ENCODE measurements at regions not wholly inside any gene's neighbourhood (a gene's known extent, or its start where the extent isn't known, plus 50 kb on each side); places are given as distances from the start of the nearest gene placed in this dataset.

- no peak for DNase-seq (ENCODE audit: low spot score)
- in situ Hi-C loops (cut with HindIII; ENCODE audit: low sequenced_read_pairs): no loop called here
Measured at GRCh38 chr20:60715172-60715571, 536.9 kb upstream of the CDH4 start.

GRCh38 chr20:60718743-60719480 is 533.1 kb upstream of the CDH4 start:
- DNase-seq (ENCODE audit: low spot score): no peak
- in situ Hi-C loops (cut with HindIII; ENCODE audit: low sequenced_read_pairs): no loop called here

- in situ Hi-C loops (cut with HindIII; ENCODE audit: low sequenced_read_pairs): no loop called here
- DNase-seq (ENCODE audit: low spot score): no peak
Measured at GRCh38 chr20:60725311-60725906, 526.7 kb upstream of the CDH4 start.

- in situ Hi-C loops (cut with HindIII; ENCODE audit: low sequenced_read_pairs): no loop called here
- no peak for DNase-seq (ENCODE audit: low spot score)
Measured at GRCh38 chr20:60727425-60727824, 524.6 kb upstream of the CDH4 start.

- in situ Hi-C loops (cut with HindIII; ENCODE audit: low sequenced_read_pairs): no loop called here
- DNase-seq (ENCODE audit: low spot score): no peak
Measured at GRCh38 chr20:60728705-60729104, 523.4 kb upstream of the CDH4 start.

GRCh38 chr20:60729135-60729900 is 522.7 kb upstream of the CDH4 start:
- in situ Hi-C loops (cut with HindIII; ENCODE audit: low sequenced_read_pairs): no loop called here

GRCh38 chr20:60732322-60732721 is 519.7 kb upstream of the CDH4 start:
- no peak for DNase-seq (ENCODE audit: low spot score)
- in situ Hi-C loops (cut with HindIII; ENCODE audit: low sequenced_read_pairs): no loop called here

More at GRCh38 chr20:60729135-60729900, 522.7 kb upstream of the CDH4 start:
- DNase-seq (ENCODE audit: low spot score): no peak

- in situ Hi-C loops (cut with HindIII; ENCODE audit: low sequenced_read_pairs): no loop called here
- DNase-seq (ENCODE audit: low spot score): no peak
Measured at GRCh38 chr20:60748086-60748485, 504.0 kb upstream of the CDH4 start.

GRCh38 chr20:60749804-60750602 is 502.1 kb upstream of the CDH4 start:
- in situ Hi-C loops (cut with HindIII; ENCODE audit: low sequenced_read_pairs): no loop called here
- no peak for DNase-seq (ENCODE audit: low spot score)

- DNase-seq (ENCODE audit: low spot score): no peak
- in situ Hi-C loops (cut with HindIII; ENCODE audit: low sequenced_read_pairs): no loop called here
Measured at GRCh38 chr20:60750909-60751308, 501.2 kb upstream of the CDH4 start.

- in situ Hi-C loops (cut with HindIII; ENCODE audit: low sequenced_read_pairs): no loop called here
Measured at GRCh38 chr20:60751826-60752225, 500.2 kb upstream of the CDH4 start.

GRCh38 chr20:60752741-60753420 is 499.2 kb upstream of the CDH4 start:
- DNase-seq (ENCODE audit: low spot score): no peak
- in situ Hi-C loops (cut with HindIII; ENCODE audit: low sequenced_read_pairs): no loop called here

More at GRCh38 chr20:60751826-60752225, 500.2 kb upstream of the CDH4 start:
- DNase-seq (ENCODE audit: low spot score): no peak

- in situ Hi-C loops (cut with HindIII; ENCODE audit: low sequenced_read_pairs): no loop called here
- DNase-seq (ENCODE audit: low spot score): peak; percentile 1
Measured at GRCh38 chr20:60754856-60755255, 497.2 kb upstream of the CDH4 start.

GRCh38 chr20:60759651-60760050 is 492.4 kb upstream of the CDH4 start:
- in situ Hi-C loops (cut with HindIII; ENCODE audit: low sequenced_read_pairs): no loop called here
- DNase-seq (ENCODE audit: low spot score): no peak

GRCh38 chr20:60760256-60761000 is 491.6 kb upstream of the CDH4 start:
- in situ Hi-C loops (cut with HindIII; ENCODE audit: low sequenced_read_pairs): no loop called here
- no peak for DNase-seq (ENCODE audit: low spot score)

- in situ Hi-C loops (cut with HindIII; ENCODE audit: low sequenced_read_pairs): no loop called here
Measured at GRCh38 chr20:60761056-60761455, 491.0 kb upstream of the CDH4 start.

GRCh38 chr20:60762386-60762785 is 489.7 kb upstream of the CDH4 start:
- DNase-seq (ENCODE audit: low spot score): no peak
- in situ Hi-C loops (cut with HindIII; ENCODE audit: low sequenced_read_pairs): no loop called here

More at GRCh38 chr20:60761056-60761455, 491.0 kb upstream of the CDH4 start:
- DNase-seq (ENCODE audit: low spot score): no peak

GRCh38 chr20:60764328-60764727 is 487.7 kb upstream of the CDH4 start:
- in situ Hi-C loops (cut with HindIII; ENCODE audit: low sequenced_read_pairs): no loop called here
- DNase-seq (ENCODE audit: low spot score): no peak
